Activated naive CD8-positive, alpha-beta T cell (primary cell): ENCODE measurements at regions not wholly inside any gene's neighbourhood (a gene's known extent, or its start where the extent isn't known, plus 50 kb on each side); places are given as distances from the start of the nearest gene placed in this dataset.

Source experiments
- H3K27ac Mint-ChIP-seq: one replicate; pipeline ENCODE4 v1.8.0; 2021; ENCODE audit warnings: mixed read lengths
- H3K27me3 Mint-ChIP-seq: one replicate; pipeline ENCODE4 v1.8.0; 2021; ENCODE audit warnings: mixed read lengths
- H3K36me3 Mint-ChIP-seq: one replicate; pipeline ENCODE4 v1.8.0; 2021; ENCODE audit warnings: mixed read lengths
- H3K4me1 Mint-ChIP-seq: one replicate; pipeline ENCODE4 v1.8.0; 2021; ENCODE audit warnings: low read depth, mixed read lengths
- H3K4me3 Mint-ChIP-seq: one replicate; pipeline ENCODE4 v1.8.0; 2021; ENCODE audit warnings: mild to moderate bottlenecking, mixed read lengths
- H3K9me3 Mint-ChIP-seq: one replicate; pipeline ENCODE4 v1.8.0; 2021; ENCODE audit warnings: low read depth, mixed read lengths

- Mint-ChIP-seq H3K36me3 (no peaks in the 10 kb centered on the region), H3K27me3 (peaks cover 3% of the 10 kb centered on the region)
Measured at GRCh38 chr19:29381353-29382203, 144.2 kb upstream of the VSTM2B start.

GRCh38 chr19:29383696-29384095 is 142.1 kb upstream of the VSTM2B start:
- Mint-ChIP-seq H3K9me3 (no peaks in the 10 kb centered on the region), H3K36me3 (no peaks in the 10 kb centered on the region), H3K27ac (no peak overlapping the region), H3K4me3 (no peak overlapping the region), H3K4me1 (no peaks in the 10 kb centered on the region), H3K27me3 (no peaks in the 10 kb centered on the region)

More at GRCh38 chr19:29381353-29382203, 144.2 kb upstream of the VSTM2B start:
- Mint-ChIP-seq H3K27ac (no peak overlapping the region), H3K4me1 (no peaks in the 10 kb centered on the region), H3K4me3 (no peak overlapping the region), H3K9me3 (no peaks in the 10 kb centered on the region)

GRCh38 chr19:29384656-29385055 is 141.1 kb upstream of the VSTM2B start:
- no peak overlapping the region for H3K4me3 Mint-ChIP-seq
- no peaks in the 10 kb centered on the region for H3K9me3 Mint-ChIP-seq
- H3K4me1 Mint-ChIP-seq = no peaks in the 10 kb centered on the region
- no peaks in the 10 kb centered on the region for H3K36me3 Mint-ChIP-seq
- no peaks in the 10 kb centered on the region for H3K27me3 Mint-ChIP-seq
- H3K27ac Mint-ChIP-seq = no peak overlapping the region

- H3K9me3 Mint-ChIP-seq = no peaks in the 10 kb centered on the region
- H3K36me3 Mint-ChIP-seq = no peaks in the 10 kb centered on the region
- H3K4me3 Mint-ChIP-seq = no peak overlapping the region
- no peaks in the 10 kb centered on the region for H3K27me3 Mint-ChIP-seq
- no peak overlapping the region for H3K27ac Mint-ChIP-seq
- no peaks in the 10 kb centered on the region for H3K4me1 Mint-ChIP-seq
Measured at GRCh38 chr19:29385191-29385795, 140.5 kb upstream of the VSTM2B start.

GRCh38 chr19:29386970-29387369 is 138.8 kb upstream of the VSTM2B start:
- no peaks in the 10 kb centered on the region for H3K27me3 Mint-ChIP-seq

GRCh38 chr19:29387586-29387985 is 138.2 kb upstream of the VSTM2B start:
- Mint-ChIP-seq H3K4me1 (no peaks in the 10 kb centered on the region), H3K36me3 (no peaks in the 10 kb centered on the region), H3K27me3 (no peaks in the 10 kb centered on the region), H3K27ac (no peak overlapping the region), H3K4me3 (no peak overlapping the region), H3K9me3 (peaks cover 8% of the 10 kb centered on the region)

More at GRCh38 chr19:29386970-29387369, 138.8 kb upstream of the VSTM2B start:
- Mint-ChIP-seq H3K4me3 (no peak overlapping the region), H3K9me3 (peaks cover 8% of the 10 kb centered on the region), H3K4me1 (no peaks in the 10 kb centered on the region), H3K36me3 (no peaks in the 10 kb centered on the region), H3K27ac (no peak overlapping the region)

GRCh38 chr19:29389495-29389894 is 136.3 kb upstream of the VSTM2B start:
- no peaks in the 10 kb centered on the region for H3K36me3 Mint-ChIP-seq
- H3K9me3 Mint-ChIP-seq = peaks cover 8% of the 10 kb centered on the region
- no peaks in the 10 kb centered on the region for H3K4me1 Mint-ChIP-seq
- H3K27ac Mint-ChIP-seq = no peak overlapping the region
- H3K27me3 Mint-ChIP-seq = no peaks in the 10 kb centered on the region
- H3K4me3 Mint-ChIP-seq = no peak overlapping the region

GRCh38 chr19:29390742-29391141 is 135.1 kb upstream of the VSTM2B start:
- no peak overlapping the region for H3K27ac Mint-ChIP-seq
- no peaks in the 10 kb centered on the region for H3K36me3 Mint-ChIP-seq
- no peak overlapping the region for H3K4me3 Mint-ChIP-seq
- H3K9me3 Mint-ChIP-seq = peaks cover 8% of the 10 kb centered on the region
- no peaks in the 10 kb centered on the region for H3K4me1 Mint-ChIP-seq
- H3K27me3 Mint-ChIP-seq = no peaks in the 10 kb centered on the region

- Mint-ChIP-seq H3K9me3 (peaks cover 8% of the 10 kb centered on the region), H3K36me3 (no peaks in the 10 kb centered on the region), H3K4me3 (no peak overlapping the region), H3K4me1 (no peaks in the 10 kb centered on the region), H3K27me3 (no peaks in the 10 kb centered on the region), H3K27ac (no peak overlapping the region)
Measured at GRCh38 chr19:29393915-29394460, 131.8 kb upstream of the VSTM2B start.

GRCh38 chr19:29395111-29395733 is 130.6 kb upstream of the VSTM2B start:
- Mint-ChIP-seq H3K9me3 (peaks cover 8% of the 10 kb centered on the region), H3K36me3 (no peaks in the 10 kb centered on the region), H3K4me3 (no peak overlapping the region), H3K4me1 (no peaks in the 10 kb centered on the region), H3K27me3 (no peaks in the 10 kb centered on the region), H3K27ac (no peak overlapping the region)

GRCh38 chr19:29395734-29396414 is 129.9 kb upstream of the VSTM2B start:
- H3K4me1 Mint-ChIP-seq = no peaks in the 10 kb centered on the region
- H3K9me3 Mint-ChIP-seq = peaks cover 8% of the 10 kb centered on the region
- no peak overlapping the region for H3K27ac Mint-ChIP-seq
- H3K36me3 Mint-ChIP-seq = no peaks in the 10 kb centered on the region
- no peaks in the 10 kb centered on the region for H3K27me3 Mint-ChIP-seq
- H3K4me3 Mint-ChIP-seq = no peak overlapping the region

- Mint-ChIP-seq H3K27ac (no peak overlapping the region), H3K4me3 (no peak overlapping the region), H3K27me3 (no peaks in the 10 kb centered on the region), H3K4me1 (no peaks in the 10 kb centered on the region), H3K9me3 (no peaks in the 10 kb centered on the region), H3K36me3 (no peaks in the 10 kb centered on the region)
Measured at GRCh38 chr19:29396925-29397324, 128.9 kb upstream of the VSTM2B start.

- Mint-ChIP-seq H3K36me3 (no peaks in the 10 kb centered on the region), H3K27ac (no peak overlapping the region), H3K4me3 (no peak overlapping the region), H3K9me3 (no peaks in the 10 kb centered on the region), H3K27me3 (no peaks in the 10 kb centered on the region), H3K4me1 (no peaks in the 10 kb centered on the region)
Measured at GRCh38 chr19:29397748-29398147, 128.0 kb upstream of the VSTM2B start.

GRCh38 chr19:29399804-29400203 is 126.0 kb upstream of the VSTM2B start:
- Mint-ChIP-seq H3K27me3 (no peaks in the 10 kb centered on the region), H3K4me1 (no peaks in the 10 kb centered on the region), H3K9me3 (no peaks in the 10 kb centered on the region), H3K36me3 (no peaks in the 10 kb centered on the region), H3K27ac (no peak overlapping the region), H3K4me3 (no peak overlapping the region)
